ENCODE measurements at regions not wholly inside any gene's neighbourhood (a gene's known extent, or its start where the extent isn't known, plus 50 kb on each side); places are given as distances from the start of the nearest gene placed in this dataset.

DNA sequence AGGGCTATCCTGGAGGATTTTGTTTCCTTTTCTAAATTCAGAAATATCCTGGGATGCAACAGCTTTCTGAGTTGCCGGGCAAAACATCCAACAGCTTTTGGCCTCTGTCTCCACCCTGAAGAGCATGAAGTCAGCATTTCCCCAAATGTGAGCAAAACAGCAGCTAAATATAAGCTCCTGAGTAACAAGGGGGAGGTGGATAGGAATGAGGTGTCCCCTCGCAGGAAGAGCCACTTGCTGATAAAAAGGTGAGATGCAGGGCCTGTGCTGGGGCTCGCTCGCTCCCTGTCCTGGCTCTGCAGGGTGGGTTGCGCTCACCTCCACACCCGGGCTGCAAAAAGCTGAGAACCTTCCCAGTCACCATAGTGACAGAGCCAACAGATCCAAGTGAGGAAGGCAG, 264.3 kb downstream of the ZEB1 start:
- DNase-seq (ENCODE audit: low read depth in 2 of 2) = no peak

GRCh38 chr10:31582365-31583052, 263.5 kb downstream of the ZEB1 start:
- DNase-seq (ENCODE audit: low read depth in 2 of 2) = no peak

DNA sequence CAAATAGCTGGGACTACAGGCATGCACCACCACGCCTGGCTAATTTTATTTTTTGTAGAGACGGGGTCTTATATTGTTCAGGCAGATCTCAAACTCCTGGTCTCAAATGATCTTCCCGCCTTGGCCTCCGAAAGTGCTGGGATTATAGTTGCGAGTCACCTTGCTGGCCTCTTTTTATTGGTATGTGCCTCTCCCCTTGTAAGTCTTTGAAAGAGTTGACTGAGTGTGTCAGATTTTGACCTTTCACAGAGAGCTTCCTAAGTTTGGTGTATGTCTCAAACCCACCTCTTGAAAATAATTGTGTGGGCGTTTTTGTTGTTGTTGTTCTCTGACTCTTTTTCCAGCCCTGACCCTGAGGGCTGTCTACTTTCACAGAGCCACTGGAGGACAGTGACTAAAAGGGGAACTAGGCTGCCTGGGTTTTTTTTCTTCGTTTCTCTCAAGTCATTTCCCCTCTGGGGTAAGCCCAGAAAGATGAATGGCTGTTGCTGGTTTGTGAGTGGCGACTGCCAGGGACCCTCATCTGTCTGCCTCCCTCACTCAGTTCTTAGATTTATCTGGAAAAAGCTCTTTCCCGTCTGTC, 262.8 kb downstream of the ZEB1 start:
- DNase-seq (ENCODE audit: low read depth in 2 of 2) = no peak

DNA sequence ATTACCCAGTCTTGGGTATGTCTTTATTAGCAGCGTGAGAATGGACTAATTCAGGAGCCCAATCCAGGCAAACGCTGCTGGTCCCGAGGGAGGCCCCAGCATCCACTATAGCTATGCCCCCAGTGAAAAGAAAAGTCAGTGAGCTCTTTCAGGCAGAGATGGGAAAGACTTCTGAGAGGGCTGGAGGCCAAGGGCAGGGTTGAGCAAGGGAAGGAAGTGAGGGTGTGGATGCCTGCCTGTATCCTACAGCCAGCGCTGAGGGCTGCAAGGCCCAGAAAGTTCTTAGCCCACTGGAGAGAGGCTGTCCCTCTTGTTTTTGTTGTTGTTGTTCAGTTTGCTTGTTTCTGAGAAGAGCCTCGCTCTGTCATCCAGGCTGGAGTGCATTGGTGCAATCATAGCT, 261.6 kb downstream of the ZEB1 start:
- no peak for DNase-seq (ENCODE audit: low read depth in 2 of 2)
